Panc1 (cell line): ENCODE measurements at regions not wholly inside any gene's neighbourhood (a gene's known extent, or its start where the extent isn't known, plus 50 kb on each side); places are given as distances from the start of the nearest gene placed in this dataset.

Experiments used
- ATAC-seq: fragments of 200-7000 bp; cut with Tn5 transposase; 2 replicates; pipeline ENCODE4 v1.9.1; 2020; ENCODE audit warnings: mild to moderate bottlenecking, moderate library complexity
- BruUV-seq: library from RNA; stranded (reverse); fragments of 400-500 nt; replicated peaks from 2 replicates; lab custom pipeline; 2021; lab: Mats Ljungman, UMichigan
- CTCF ChIA-PET: fragments of 300-600 bp; sonication (Branson Sonifier 250); formaldehyde crosslinking; loops from one replicate; lab custom pipeline; 2022; ENCODE audit warnings: antibody characterized with exemption; lab: Charles Lee
- POLR2A ChIA-PET: fragments of 300-600 bp; sonication (Branson Sonifier 250); formaldehyde crosslinking; loops from one replicate; lab custom pipeline; 2022; ENCODE audit warnings: antibody characterized with exemption; lab: Charles Lee
- DNase-seq: peaks from one replicate; pipeline ENCODE4 v3.0.0-alpha.2; 2010; ENCODE audit warnings: low read depth, low spot score
- H3K27ac ChIP-seq: 2 replicates; pipeline ENCODE4 v1.5.1; 2011; ENCODE audit warnings: mild to moderate bottlenecking, low read length, inconsistent platforms
- H3K27me3 ChIP-seq: fragments of 200-500 bp; sonication (Bioruptor generic); 2 replicates; pipeline ENCODE4 v1.6.0; 2014; ENCODE audit warnings: low read length, inconsistent platforms; ENCODE audit not compliant: control insufficient read depth, insufficient read depth
- H3K36me3 ChIP-seq: fragments of 200-500 bp; sonication (Bioruptor generic); 2 replicates; pipeline ENCODE4 v1.5.1; 2014; ENCODE audit warnings: inconsistent platforms, mild to moderate bottlenecking, low read length, moderate library complexity; ENCODE audit not compliant: control insufficient read depth, insufficient read depth
- H3K4me1 ChIP-seq: 2 replicates; pipeline ENCODE4 v1.5.1; 2011; ENCODE audit warnings: inconsistent platforms, mild to moderate bottlenecking, low read length, moderate library complexity; ENCODE audit not compliant: control insufficient read depth, insufficient read depth
- H3K4me3 ChIP-seq, 2 experiments: 2 replicates each; pipeline ENCODE4 v1.5.1; 2011 to 2012; ENCODE audit warnings: low read depth in 2 of 2, low read length in 2 of 2, mild to moderate bottlenecking in 2 of 2, inconsistent platforms in 1 of 2, moderate library complexity in 1 of 2
- H3K9me3 ChIP-seq: fragments of 200-500 bp; sonication (Bioruptor generic); 2 replicates; pipeline ENCODE4 v1.5.1; 2014; ENCODE audit warnings: low read depth, mild to moderate bottlenecking, inconsistent platforms, low read length, moderate library complexity; ENCODE audit not compliant: control insufficient read depth, insufficient read depth
- POLR2AphosphoS5 ChIP-seq: IDR thresholded peaks from 2 replicates; pipeline ENCODE4 v1.6.1; 2012; ENCODE audit warnings: mild to moderate bottlenecking, low read depth, low read length, moderate library complexity
- SIN3A ChIP-seq: IDR thresholded peaks from 2 replicates; pipeline ENCODE4 v1.6.1; 2012; ENCODE audit warnings: low read depth, mild to moderate bottlenecking, low read length, moderate library complexity, borderline replicate concordance; ENCODE audit not compliant: insufficient read depth
- TCF7L2 ChIP-seq: IDR thresholded peaks from 2 replicates; pipeline ENCODE4 v1.6.1; 2011; ENCODE audit warnings: mild to moderate bottlenecking, low read depth, low read length, inconsistent platforms
- in situ Hi-C: cut with HindIII; loops from 2 replicates; pipeline ENCODE4 v1.10.0; 2016; ENCODE audit warnings: low sequenced_read_pairs, low pct_unique_long_range_greater_than_20kb
- intact Hi-C: fragments of 100-400 bp; cut with micrococcal nuclease; formaldehyde crosslinking; loops from one replicate; pipeline ENCODE4 v1.10.0; 2022; ENCODE audit not compliant: unreplicated experiment
- TF ChIP-seq, protein P1 (sequence below), 2 experiments: IDR thresholded peaks; 2 replicates each; pipeline ENCODE4 v1.6.1; 2011 to 2012; ENCODE audit warnings: low read depth in 2 of 2, control low read depth in 1 of 2, low read length in 1 of 2, mild to moderate bottlenecking in 1 of 2, moderate library complexity in 1 of 2; ENCODE audit not compliant: insufficient read depth in 1 of 2
- TF ChIP-seq, protein P2 (sequence below): fragments of 450-650 bp; IDR thresholded peaks from 2 replicates; pipeline ENCODE4 v1.5.1; 2017; ENCODE audit warnings: mild to moderate bottlenecking

DNA sequence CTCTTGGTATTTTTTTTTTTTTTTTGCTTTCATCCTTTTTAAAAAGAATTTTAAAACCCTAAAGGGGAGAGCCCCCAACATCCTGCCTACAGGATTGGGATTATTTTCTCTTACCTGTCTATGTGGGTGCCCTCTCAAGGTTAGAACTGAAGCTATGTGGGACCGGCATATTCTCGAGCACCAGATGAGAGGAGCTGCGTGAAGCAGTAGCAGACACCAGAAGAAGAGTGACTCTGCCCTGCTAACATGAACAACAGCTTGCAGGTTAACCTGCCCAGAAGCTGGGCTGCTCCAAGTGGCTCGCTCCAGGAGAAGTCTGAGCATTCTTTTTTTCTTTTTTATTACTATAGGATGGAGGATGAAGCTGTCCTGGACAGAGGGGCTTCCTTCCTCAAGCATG, 102.6 kb upstream of the SLC4A4 start:
- H3K27me3 ChIP-seq: no peaks in the 10 kb centered on the region
- H3K9me3 ChIP-seq: no peaks in the 10 kb centered on the region
- H3K4me1 ChIP-seq: no peaks in the 10 kb centered on the region
- in situ Hi-C loops (no loop called here), intact Hi-C loops (no loop called here)
- POLR2A ChIA-PET: interaction anchor here (0.6 kb wide), 1 partner anchor 930 kb away, joined by 5 read pairs; no protein-coding TSS in a partner anchor
- ATAC-seq (no peak), DNase-seq (no peak)
- no peaks in the 10 kb centered on the region for H3K36me3 ChIP-seq
- H3K27ac ChIP-seq: no peak overlapping the region
- CTCF ChIA-PET: no interaction called here
- no TSS peak for BruUV-seq
- TF ChIP-seq, protein P1, sequence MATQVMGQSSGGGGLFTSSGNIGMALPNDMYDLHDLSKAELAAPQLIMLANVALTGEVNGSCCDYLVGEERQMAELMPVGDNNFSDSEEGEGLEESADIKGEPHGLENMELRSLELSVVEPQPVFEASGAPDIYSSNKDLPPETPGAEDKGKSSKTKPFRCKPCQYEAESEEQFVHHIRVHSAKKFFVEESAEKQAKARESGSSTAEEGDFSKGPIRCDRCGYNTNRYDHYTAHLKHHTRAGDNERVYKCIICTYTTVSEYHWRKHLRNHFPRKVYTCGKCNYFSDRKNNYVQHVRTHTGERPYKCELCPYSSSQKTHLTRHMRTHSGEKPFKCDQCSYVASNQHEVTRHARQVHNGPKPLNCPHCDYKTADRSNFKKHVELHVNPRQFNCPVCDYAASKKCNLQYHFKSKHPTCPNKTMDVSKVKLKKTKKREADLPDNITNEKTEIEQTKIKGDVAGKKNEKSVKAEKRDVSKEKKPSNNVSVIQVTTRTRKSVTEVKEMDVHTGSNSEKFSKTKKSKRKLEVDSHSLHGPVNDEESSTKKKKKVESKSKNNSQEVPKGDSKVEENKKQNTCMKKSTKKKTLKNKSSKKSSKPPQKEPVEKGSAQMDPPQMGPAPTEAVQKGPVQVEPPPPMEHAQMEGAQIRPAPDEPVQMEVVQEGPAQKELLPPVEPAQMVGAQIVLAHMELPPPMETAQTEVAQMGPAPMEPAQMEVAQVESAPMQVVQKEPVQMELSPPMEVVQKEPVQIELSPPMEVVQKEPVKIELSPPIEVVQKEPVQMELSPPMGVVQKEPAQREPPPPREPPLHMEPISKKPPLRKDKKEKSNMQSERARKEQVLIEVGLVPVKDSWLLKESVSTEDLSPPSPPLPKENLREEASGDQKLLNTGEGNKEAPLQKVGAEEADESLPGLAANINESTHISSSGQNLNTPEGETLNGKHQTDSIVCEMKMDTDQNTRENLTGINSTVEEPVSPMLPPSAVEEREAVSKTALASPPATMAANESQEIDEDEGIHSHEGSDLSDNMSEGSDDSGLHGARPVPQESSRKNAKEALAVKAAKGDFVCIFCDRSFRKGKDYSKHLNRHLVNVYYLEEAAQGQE (IDR thresholded peaks at IDR 0.05; ENCODE audit: insufficient read depth in 1 of 2, low read depth in 2 of 2, low read length in 1 of 2): no peak
- TF ChIP-seq, protein P2, sequence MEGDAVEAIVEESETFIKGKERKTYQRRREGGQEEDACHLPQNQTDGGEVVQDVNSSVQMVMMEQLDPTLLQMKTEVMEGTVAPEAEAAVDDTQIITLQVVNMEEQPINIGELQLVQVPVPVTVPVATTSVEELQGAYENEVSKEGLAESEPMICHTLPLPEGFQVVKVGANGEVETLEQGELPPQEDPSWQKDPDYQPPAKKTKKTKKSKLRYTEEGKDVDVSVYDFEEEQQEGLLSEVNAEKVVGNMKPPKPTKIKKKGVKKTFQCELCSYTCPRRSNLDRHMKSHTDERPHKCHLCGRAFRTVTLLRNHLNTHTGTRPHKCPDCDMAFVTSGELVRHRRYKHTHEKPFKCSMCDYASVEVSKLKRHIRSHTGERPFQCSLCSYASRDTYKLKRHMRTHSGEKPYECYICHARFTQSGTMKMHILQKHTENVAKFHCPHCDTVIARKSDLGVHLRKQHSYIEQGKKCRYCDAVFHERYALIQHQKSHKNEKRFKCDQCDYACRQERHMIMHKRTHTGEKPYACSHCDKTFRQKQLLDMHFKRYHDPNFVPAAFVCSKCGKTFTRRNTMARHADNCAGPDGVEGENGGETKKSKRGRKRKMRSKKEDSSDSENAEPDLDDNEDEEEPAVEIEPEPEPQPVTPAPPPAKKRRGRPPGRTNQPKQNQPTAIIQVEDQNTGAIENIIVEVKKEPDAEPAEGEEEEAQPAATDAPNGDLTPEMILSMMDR: no peak
- TF ChIP-seq SIN3A (no peak), POLR2AphosphoS5 (no peak), TCF7L2 (no peak)
- no peak overlapping the region for H3K4me3 ChIP-seq

DNA sequence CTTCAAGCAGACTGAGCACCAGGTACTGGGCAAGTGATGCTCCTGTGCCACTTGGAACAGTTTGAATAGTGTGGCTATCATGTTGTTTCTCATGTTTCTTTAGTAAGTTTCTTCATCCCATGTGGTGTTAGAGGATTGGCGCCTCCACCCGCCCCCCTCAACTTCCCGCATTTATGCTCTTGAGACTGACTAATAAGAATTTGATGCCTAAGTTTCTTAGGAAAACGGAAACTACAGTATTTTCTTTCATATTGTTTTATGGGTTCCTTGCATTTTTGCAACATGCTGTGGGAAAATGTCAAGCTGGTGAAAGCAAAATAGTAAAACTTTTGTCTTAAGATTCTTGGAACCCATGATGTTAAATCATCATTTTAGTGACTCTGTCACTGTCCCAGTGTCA, 101.2 kb upstream of the SLC4A4 start:
- Histone ChIP-seq H3K27ac (no peak overlapping the region), H3K9me3 (no peaks in the 10 kb centered on the region), H3K27me3 (no peaks in the 10 kb centered on the region), H3K4me3 (no peak overlapping the region), H3K36me3 (no peaks in the 10 kb centered on the region), H3K4me1 (no peaks in the 10 kb centered on the region)
- no peak for ATAC-seq
- CTCF ChIA-PET: no interaction called here
- in situ Hi-C loops: no loop called here
- TF ChIP-seq, protein P2: no peak
- TF ChIP-seq POLR2AphosphoS5: no peak
- TF ChIP-seq, protein P1 (IDR thresholded peaks at IDR 0.05; ENCODE audit: insufficient read depth in 1 of 2, low read depth in 2 of 2, low read length in 1 of 2): no peak
- TF ChIP-seq SIN3A: no peak
- no peak for TF ChIP-seq TCF7L2
- intact Hi-C loops: no loop called here
- DNase-seq: no peak
- POLR2A ChIA-PET: no interaction called here
- no TSS peak for BruUV-seq
